ENCODE measurements at regions not wholly inside any gene's neighbourhood (a gene's known extent, or its start where the extent isn't known, plus 50 kb on each side); places are given as distances from the start of the nearest gene placed in this dataset.

GRCh38 chr20:12256806-12257205 is 339.1 kb downstream of the BTBD3 start:
- no peaks in the 10 kb centered on the region for H3K9me1 ChIP-seq (replicated peaks; ENCODE audit: control insufficient read depth, extremely low read depth, insufficient read depth, low read length)
- intact Hi-C loops (cut with micrococcal nuclease) (no loop called here), dilution Hi-C loops (cut with MboI; ENCODE audit: extremely low pct_ligation_motif_present, low sequenced_read_pairs) (no loop called here)
- no peaks in the 10 kb centered on the region for H4K20me1 ChIP-seq (replicated peaks; ENCODE audit: control insufficient read depth, extremely low read depth, insufficient read depth, low read length)
- no peak overlapping the region for H3K9ac ChIP-seq (replicated peaks; ENCODE audit: extremely low read depth, insufficient read depth, low read length)
- H3K27me3 ChIP-seq (ENCODE audit: control insufficient read depth in 2 of 2, insufficient read depth in 2 of 2, low read length in 2 of 2) = no peaks in the 10 kb centered on the region
- H3K27ac ChIP-seq (ENCODE audit: insufficient read depth, low read depth, low read length) = no peak overlapping the region
- H2AFZ ChIP-seq (ENCODE audit: low read depth, low read length) = no peak overlapping the region
- no peaks in the 10 kb centered on the region for H3K9me3 ChIP-seq (replicated peaks; ENCODE audit: control insufficient read depth, insufficient read depth, low read length)
- H3K79me2 ChIP-seq (ENCODE audit: control insufficient read depth, insufficient read depth, low read length) = no peaks in the 10 kb centered on the region
- no peaks in the 10 kb centered on the region for H3K36me3 ChIP-seq (ENCODE audit: control insufficient read depth in 2 of 2, extremely low read depth in 1 of 2, insufficient read depth in 2 of 2, low read length in 2 of 2)
- FAIRE-seq = no peak
- ChIA-PET POLR2A (no interaction called here), CTCF (no interaction called here)
- H3K4me3 ChIP-seq (replicated peaks in 1 of 3; ENCODE audit: insufficient read depth in 1 of 3, low read depth in 1 of 3, low read length in 3 of 3) = no peak overlapping the region
- no peaks in the 10 kb centered on the region for H3K4me1 ChIP-seq (ENCODE audit: control insufficient read depth, extremely low read depth, insufficient read depth, low read length)
- H3K4me2 ChIP-seq (ENCODE audit: insufficient read depth, low read length) = no peak overlapping the region
- no peak for TF ChIP-seq POLR2A (IDR thresholded peaks at IDR 0.05; ENCODE audit: low read depth, low read length)
- TF ChIP-seq GATA2 (IDR thresholded peaks at IDR 0.05; ENCODE audit: insufficient read depth, insufficient read length, low read depth, low read length) = no peak
- no peak for TF ChIP-seq JUN (IDR thresholded peaks at IDR 0.05; ENCODE audit: borderline replicate concordance, insufficient read depth, insufficient read length, low read depth)
- TF ChIP-seq FOS (IDR thresholded peaks at IDR 0.05; ENCODE audit: borderline replicate concordance, insufficient read depth, low read length) = no peak
- TF ChIP-seq, protein P1, sequence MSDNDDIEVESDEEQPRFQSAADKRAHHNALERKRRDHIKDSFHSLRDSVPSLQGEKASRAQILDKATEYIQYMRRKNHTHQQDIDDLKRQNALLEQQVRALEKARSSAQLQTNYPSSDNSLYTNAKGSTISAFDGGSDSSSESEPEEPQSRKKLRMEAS (IDR thresholded peaks at IDR 0.05; ENCODE audit: insufficient read depth, insufficient read length) = no peak
- no peak for TF ChIP-seq CTCF (IDR thresholded peaks at IDR 0.05; ENCODE audit: extremely low read depth in 1 of 2, insufficient read depth in 1 of 2, low read depth in 1 of 2, low read length in 2 of 2)
- no peak for TF ChIP-seq POLR2AphosphoS5 (IDR thresholded peaks at IDR 0.05; ENCODE audit: insufficient read depth, low read depth, low read length)
- TF ChIP-seq EZH2 (IDR thresholded peaks at IDR 0.05; ENCODE audit: borderline replicate concordance, low read depth, low read length, severe bottlenecking) = no peak
- TF ChIP-seq MYC (IDR thresholded peaks at IDR 0.05; ENCODE audit: low read depth, low read length) = no peak
- no peak for DNase-seq (ENCODE audit: low read depth, low spot score)
- no TSS peak for BruUV-seq (replicated peaks)
